Uterus (tissue), 2 donors: ENCODE measurements at regions not wholly inside any gene's neighbourhood (a gene's known extent, or its start where the extent isn't known, plus 50 kb on each side); places are given as distances from the start of the nearest gene placed in this dataset.

Source experiments
- CTCF ChIP-seq, 4 experiments: fragments of 200-600 bp in 2 of 4; fragments of 450-650 bp in 2 of 4; sonication (generic) in 2 of 4; IDR thresholded peaks; one replicate each; pipeline ENCODE4 v1.5.1; 2016 to 2019; ENCODE audit warnings: antibody characterized with exemption in 4 of 4, mild to moderate bottlenecking in 2 of 4, moderate library complexity in 1 of 4
- POLR2A ChIP-seq, 2 donors: fragments of 450-650 bp; IDR thresholded peaks; one replicate each; pipeline ENCODE4 v1.6.1; 2016; ENCODE audit warnings: antibody characterized with exemption in 2 of 2, mild to moderate bottlenecking in 1 of 2, moderate library complexity in 1 of 2

GRCh38 chr10:36251068-36251467, 609.0 kb upstream of the FZD8 start:
- TF ChIP-seq CTCF (IDR thresholded peaks at IDR 0.05): no peak
- no peak for TF ChIP-seq POLR2A (IDR thresholded peaks at IDR 0.05)
